ENCODE measurements at regions not wholly inside any gene's neighbourhood (a gene's known extent, or its start where the extent isn't known, plus 50 kb on each side); places are given as distances from the start of the nearest gene placed in this dataset.

DNA sequence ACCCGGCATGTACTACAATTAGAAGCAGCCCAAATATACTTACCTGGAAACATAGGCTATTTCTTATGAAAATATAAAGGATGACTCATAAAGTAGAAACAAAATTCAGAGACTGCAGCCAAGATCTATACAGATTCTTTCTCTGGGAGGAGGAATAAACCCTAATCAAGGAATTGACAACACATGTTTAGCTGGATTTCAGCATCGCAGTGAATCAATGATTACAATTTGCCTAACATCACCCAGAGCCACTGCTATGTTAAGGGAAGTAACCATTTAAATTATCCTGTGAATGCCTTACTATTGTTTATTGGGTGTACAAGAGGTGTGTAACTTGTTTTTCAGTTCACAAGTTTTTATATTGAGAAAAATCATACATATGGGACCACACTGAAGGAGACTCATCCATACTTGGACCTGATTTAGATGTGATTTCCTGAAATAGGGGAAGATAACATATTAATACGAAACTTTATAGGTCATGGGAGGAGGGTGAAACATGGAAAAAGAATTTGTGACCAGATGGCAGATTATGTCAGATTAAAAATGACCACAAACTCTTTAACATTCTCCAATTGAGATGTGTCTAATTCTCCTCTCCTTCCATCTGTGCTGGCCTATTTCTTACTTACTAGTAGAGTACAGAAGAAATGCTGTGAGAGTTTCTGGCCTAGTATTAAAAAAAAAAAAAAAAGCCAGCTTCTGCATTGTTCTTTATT lies 1168.4 kb downstream of the SLITRK1 start:
- Histone ChIP-seq H3K27me3 (ENCODE audit: control insufficient read depth, insufficient read depth, low read length) (no peaks in the 10 kb centered on the region), H3K9me3 (ENCODE audit: control insufficient read depth, insufficient read depth, low read length) (no peaks in the 10 kb centered on the region), H3K4me1 (ENCODE audit: control insufficient read depth, insufficient read depth, low read length) (no peaks in the 10 kb centered on the region), H3K4me3 (ENCODE audit: low read depth, low read length) (no peak overlapping the region), H3K9ac (ENCODE audit: low read depth, low read length) (no peak overlapping the region), H3K36me3 (ENCODE audit: control insufficient read depth, insufficient read depth, low read length) (no peaks in the 10 kb centered on the region)

- no peaks in the 10 kb centered on the region for H3K27me3 ChIP-seq (ENCODE audit: control insufficient read depth, insufficient read depth, low read length)
These were observed 1179.8 kb downstream of the SLITRK1 start for GRCh38 chr13:82702513-82702912.

GRCh38 chr13:82701020-82701419 lies 1181.3 kb downstream of the SLITRK1 start:
- Histone ChIP-seq H3K4me3 (ENCODE audit: low read depth, low read length) (no peak overlapping the region), H3K4me1 (ENCODE audit: control insufficient read depth, insufficient read depth, low read length) (no peaks in the 10 kb centered on the region), H3K9ac (ENCODE audit: low read depth, low read length) (no peak overlapping the region), H3K36me3 (ENCODE audit: control insufficient read depth, insufficient read depth, low read length) (no peaks in the 10 kb centered on the region), H3K9me3 (ENCODE audit: control insufficient read depth, insufficient read depth, low read length) (no peaks in the 10 kb centered on the region), H3K27me3 (ENCODE audit: control insufficient read depth, insufficient read depth, low read length) (no peaks in the 10 kb centered on the region)

More at GRCh38 chr13:82702513-82702912, 1179.8 kb downstream of the SLITRK1 start:
- no peak overlapping the region for H3K9ac ChIP-seq (ENCODE audit: low read depth, low read length)
- H3K4me1 ChIP-seq (ENCODE audit: control insufficient read depth, insufficient read depth, low read length): no peaks in the 10 kb centered on the region
- H3K4me3 ChIP-seq (ENCODE audit: low read depth, low read length): no peak overlapping the region
- no peaks in the 10 kb centered on the region for H3K36me3 ChIP-seq (ENCODE audit: control insufficient read depth, insufficient read depth, low read length)
- no peaks in the 10 kb centered on the region for H3K9me3 ChIP-seq (ENCODE audit: control insufficient read depth, insufficient read depth, low read length)

- no peak overlapping the region for H3K4me3 ChIP-seq (ENCODE audit: low read depth, low read length)
- H3K4me1 ChIP-seq (ENCODE audit: control insufficient read depth, insufficient read depth, low read length): no peaks in the 10 kb centered on the region
- no peaks in the 10 kb centered on the region for H3K27me3 ChIP-seq (ENCODE audit: control insufficient read depth, insufficient read depth, low read length)
- H3K36me3 ChIP-seq (ENCODE audit: control insufficient read depth, insufficient read depth, low read length): no peaks in the 10 kb centered on the region
- no peaks in the 10 kb centered on the region for H3K9me3 ChIP-seq (ENCODE audit: control insufficient read depth, insufficient read depth, low read length)
- no peak overlapping the region for H3K9ac ChIP-seq (ENCODE audit: low read depth, low read length)
These were observed 1183.3 kb downstream of the SLITRK1 start for GRCh38 chr13:82698941-82699340.

DNA sequence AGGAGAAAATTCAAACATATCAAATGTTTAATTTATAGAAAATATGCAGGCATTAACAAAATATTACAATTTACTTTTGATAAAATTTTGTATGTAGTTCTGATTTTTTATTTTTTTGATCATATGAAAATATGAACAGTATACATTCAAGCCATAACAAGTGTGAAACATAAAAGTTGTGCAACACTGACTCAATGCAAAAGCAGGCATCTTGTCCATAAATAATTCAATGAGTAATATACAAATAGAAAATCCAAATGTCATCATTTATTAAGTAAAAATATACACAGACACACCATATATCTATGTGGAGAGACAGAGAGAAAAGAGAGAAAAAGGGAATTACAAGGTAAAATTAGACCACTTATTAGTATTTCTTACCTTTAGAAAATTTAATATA lies 1183.9 kb downstream of the SLITRK1 start:
- no peak overlapping the region for H3K9ac ChIP-seq (ENCODE audit: low read depth, low read length)
- H3K36me3 ChIP-seq (ENCODE audit: control insufficient read depth, insufficient read depth, low read length): no peaks in the 10 kb centered on the region
- no peaks in the 10 kb centered on the region for H3K4me1 ChIP-seq (ENCODE audit: control insufficient read depth, insufficient read depth, low read length)
- H3K27me3 ChIP-seq (ENCODE audit: control insufficient read depth, insufficient read depth, low read length): no peaks in the 10 kb centered on the region
- H3K4me3 ChIP-seq (ENCODE audit: low read depth, low read length): no peak overlapping the region
- H3K9me3 ChIP-seq (ENCODE audit: control insufficient read depth, insufficient read depth, low read length): no peaks in the 10 kb centered on the region

DNA sequence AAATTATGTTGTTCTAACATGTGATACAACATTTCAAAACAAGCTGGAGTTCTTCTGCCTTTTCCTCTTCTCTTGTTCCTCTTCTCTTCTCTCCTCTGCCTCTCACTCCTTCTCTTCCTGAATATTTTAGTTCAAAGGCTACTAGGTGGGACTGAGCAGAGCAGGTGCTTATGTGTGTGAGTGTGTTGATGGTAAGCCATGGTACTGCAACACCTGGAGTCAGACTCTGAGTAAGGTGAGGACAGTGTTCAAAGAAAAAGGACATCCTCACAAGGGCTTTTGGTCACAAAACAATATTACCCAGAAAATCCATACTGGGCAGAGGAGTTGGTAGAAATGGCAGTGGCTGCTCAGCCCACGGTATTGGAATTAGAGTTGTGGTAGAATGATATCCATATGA lies 1188.7 kb downstream of the SLITRK1 start:
- Histone ChIP-seq H3K36me3 (ENCODE audit: control insufficient read depth, insufficient read depth, low read length) (no peaks in the 10 kb centered on the region), H3K9me3 (ENCODE audit: control insufficient read depth, insufficient read depth, low read length) (no peaks in the 10 kb centered on the region), H3K27me3 (ENCODE audit: control insufficient read depth, insufficient read depth, low read length) (no peaks in the 10 kb centered on the region), H3K4me1 (ENCODE audit: control insufficient read depth, insufficient read depth, low read length) (no peaks in the 10 kb centered on the region), H3K4me3 (ENCODE audit: low read depth, low read length) (no peak overlapping the region), H3K9ac (ENCODE audit: low read depth, low read length) (no peak overlapping the region)

- Histone ChIP-seq H3K4me3 (ENCODE audit: low read depth, low read length) (no peak overlapping the region), H3K9me3 (ENCODE audit: control insufficient read depth, insufficient read depth, low read length) (no peaks in the 10 kb centered on the region), H3K36me3 (ENCODE audit: control insufficient read depth, insufficient read depth, low read length) (no peaks in the 10 kb centered on the region), H3K27me3 (ENCODE audit: control insufficient read depth, insufficient read depth, low read length) (no peaks in the 10 kb centered on the region), H3K4me1 (ENCODE audit: control insufficient read depth, insufficient read depth, low read length) (no peaks in the 10 kb centered on the region), H3K9ac (ENCODE audit: low read depth, low read length) (no peak overlapping the region)
These were observed 1193.8 kb downstream of the SLITRK1 start for GRCh38 chr13:82688400-82688994.

DNA sequence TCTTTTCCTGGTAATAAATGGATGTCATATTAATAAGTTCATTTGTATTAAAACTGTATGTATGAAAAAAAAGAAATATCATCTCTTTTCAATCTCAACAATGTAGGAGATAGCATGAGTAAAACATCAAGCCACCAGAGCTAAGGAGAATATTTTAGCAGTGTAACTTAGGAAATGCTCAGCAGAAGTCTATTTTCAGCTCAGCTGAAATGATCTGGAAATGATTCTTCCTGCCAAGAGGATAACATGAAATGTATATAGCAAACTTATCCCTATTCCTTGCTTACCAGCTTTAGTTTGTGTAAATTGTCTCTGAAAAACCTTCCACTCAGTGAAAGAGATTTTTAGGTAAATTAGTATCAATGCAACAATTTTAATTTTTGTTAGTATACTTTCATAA lies 1194.4 kb downstream of the SLITRK1 start:
- Histone ChIP-seq H3K4me1 (ENCODE audit: control insufficient read depth, insufficient read depth, low read length) (no peaks in the 10 kb centered on the region), H3K4me3 (ENCODE audit: low read depth, low read length) (no peak overlapping the region), H3K27me3 (ENCODE audit: control insufficient read depth, insufficient read depth, low read length) (no peaks in the 10 kb centered on the region), H3K9me3 (ENCODE audit: control insufficient read depth, insufficient read depth, low read length) (no peaks in the 10 kb centered on the region), H3K9ac (ENCODE audit: low read depth, low read length) (no peak overlapping the region), H3K36me3 (ENCODE audit: control insufficient read depth, insufficient read depth, low read length) (no peaks in the 10 kb centered on the region)

- no peaks in the 10 kb centered on the region for H3K4me1 ChIP-seq (ENCODE audit: control insufficient read depth, insufficient read depth, low read length)
- H3K4me3 ChIP-seq (ENCODE audit: low read depth, low read length): no peak overlapping the region
- H3K9me3 ChIP-seq (ENCODE audit: control insufficient read depth, insufficient read depth, low read length): peaks cover 7% of the 10 kb centered on the region
- no peaks in the 10 kb centered on the region for H3K36me3 ChIP-seq (ENCODE audit: control insufficient read depth, insufficient read depth, low read length)
- no peaks in the 10 kb centered on the region for H3K27me3 ChIP-seq (ENCODE audit: control insufficient read depth, insufficient read depth, low read length)
- no peak overlapping the region for H3K9ac ChIP-seq (ENCODE audit: low read depth, low read length)
These were observed 1200.7 kb downstream of the SLITRK1 start for GRCh38 chr13:82681535-82681934.

DNA sequence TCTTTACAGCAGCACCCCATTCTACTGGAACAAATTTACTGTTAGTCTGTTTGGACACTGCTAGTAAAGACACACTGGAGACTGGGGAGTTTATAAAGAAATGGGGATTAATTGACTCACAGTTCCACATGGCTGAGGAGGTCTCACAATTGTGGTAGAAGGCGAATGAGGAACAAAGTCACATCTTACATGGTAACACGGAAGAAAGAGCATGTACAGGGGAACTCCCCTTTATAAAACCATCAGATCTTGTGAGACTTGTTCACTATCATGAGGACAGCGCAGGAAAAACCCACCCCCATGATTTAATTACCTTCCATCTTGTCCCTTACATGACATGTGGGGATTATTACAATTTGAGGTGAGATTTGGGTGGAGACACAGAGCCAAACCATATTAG lies 1204.2 kb downstream of the SLITRK1 start:
- no peaks in the 10 kb centered on the region for H3K36me3 ChIP-seq (ENCODE audit: control insufficient read depth, insufficient read depth, low read length)
- H3K9ac ChIP-seq (ENCODE audit: low read depth, low read length): no peak overlapping the region
- peaks cover 7% of the 10 kb centered on the region for H3K9me3 ChIP-seq (ENCODE audit: control insufficient read depth, insufficient read depth, low read length)
- H3K4me1 ChIP-seq (ENCODE audit: control insufficient read depth, insufficient read depth, low read length): peaks cover 10% of the 10 kb centered on the region
- H3K4me3 ChIP-seq (ENCODE audit: low read depth, low read length): no peak overlapping the region
- no peaks in the 10 kb centered on the region for H3K27me3 ChIP-seq (ENCODE audit: control insufficient read depth, insufficient read depth, low read length)

DNA sequence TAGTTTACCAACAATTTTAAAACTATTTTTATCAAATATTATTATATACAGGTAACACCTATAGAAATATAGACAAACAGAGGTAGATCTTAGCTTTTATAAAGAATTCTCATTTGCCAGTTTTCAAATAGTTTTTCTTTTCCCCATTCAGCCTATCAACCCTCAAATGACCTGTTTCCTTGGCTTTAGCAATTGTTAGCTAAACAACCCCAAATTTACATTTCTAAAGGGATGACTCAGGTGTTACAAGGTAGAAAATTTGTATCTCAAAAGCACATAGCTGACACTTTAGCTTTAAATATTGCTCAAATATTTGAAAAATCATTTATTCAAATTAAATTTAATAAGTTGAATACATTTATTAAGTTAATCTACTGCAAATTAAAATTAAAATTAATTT lies 1207.2 kb downstream of the SLITRK1 start:
- H3K4me1 ChIP-seq (ENCODE audit: control insufficient read depth, insufficient read depth, low read length): peaks cover 10% of the 10 kb centered on the region

GRCh38 chr13:82674546-82674945 lies 1207.7 kb downstream of the SLITRK1 start:
- H3K9me3 ChIP-seq (ENCODE audit: control insufficient read depth, insufficient read depth, low read length): peaks cover 7% of the 10 kb centered on the region
- no peak overlapping the region for H3K9ac ChIP-seq (ENCODE audit: low read depth, low read length)
- no peaks in the 10 kb centered on the region for H3K36me3 ChIP-seq (ENCODE audit: control insufficient read depth, insufficient read depth, low read length)
- H3K4me1 ChIP-seq (ENCODE audit: control insufficient read depth, insufficient read depth, low read length): peaks cover 10% of the 10 kb centered on the region
- no peak overlapping the region for H3K4me3 ChIP-seq (ENCODE audit: low read depth, low read length)
- no peaks in the 10 kb centered on the region for H3K27me3 ChIP-seq (ENCODE audit: control insufficient read depth, insufficient read depth, low read length)

More for the DNA sequence above, 1207.2 kb downstream of the SLITRK1 start:
- Histone ChIP-seq H3K4me3 (ENCODE audit: low read depth, low read length) (no peak overlapping the region), H3K9me3 (ENCODE audit: control insufficient read depth, insufficient read depth, low read length) (peaks cover 7% of the 10 kb centered on the region), H3K27me3 (ENCODE audit: control insufficient read depth, insufficient read depth, low read length) (no peaks in the 10 kb centered on the region), H3K9ac (ENCODE audit: low read depth, low read length) (no peak overlapping the region), H3K36me3 (ENCODE audit: control insufficient read depth, insufficient read depth, low read length) (no peaks in the 10 kb centered on the region)
